GM23248 (cell line): ENCODE measurements at regions not wholly inside any gene's neighbourhood (a gene's known extent, or its start where the extent isn't known, plus 50 kb on each side); places are given as distances from the start of the nearest gene placed in this dataset.

Experiments
- DNase-seq: peaks from one replicate; pipeline ENCODE4 v3.0.0-alpha.2; 2015
- H2AFZ ChIP-seq: fragments of 200-600 bp; sonication (generic); 2 replicates; pipeline ENCODE4 v1.6.1; 2016; ENCODE audit warnings: antibody characterized with exemption
- H3F3A ChIP-seq: fragments of 200-600 bp; sonication (generic); 2 replicates; pipeline ENCODE4 v1.6.1; 2016; ENCODE audit warnings: mild to moderate bottlenecking, antibody characterized with exemption, mixed run types; ENCODE audit not compliant: insufficient read depth
- H3K27ac ChIP-seq: fragments of 200-600 bp; sonication (generic); 2 replicates; pipeline ENCODE4 v1.5.1; 2016; ENCODE audit warnings: mild to moderate bottlenecking
- H3K27me3 ChIP-seq: fragments of 200-600 bp; sonication (generic); replicated peaks from 2 replicates; pipeline ENCODE4 v1.6.1; 2016; ENCODE audit warnings: mild to moderate bottlenecking; ENCODE audit not compliant: insufficient read depth
- H3K36me3 ChIP-seq: fragments of 200-600 bp; sonication (generic); 2 replicates; pipeline ENCODE4 v1.6.1; 2016; ENCODE audit warnings: low read depth, mild to moderate bottlenecking
- H3K4me1 ChIP-seq: fragments of 200-600 bp; sonication (generic); 2 replicates; pipeline ENCODE4 v1.6.1; 2016; ENCODE audit warnings: mild to moderate bottlenecking; ENCODE audit not compliant: insufficient read depth
- H3K4me2 ChIP-seq: fragments of 200-600 bp; sonication (generic); one replicate; pipeline ENCODE4 v1.6.1; 2016; ENCODE audit warnings: mild to moderate bottlenecking; ENCODE audit not compliant: unreplicated experiment
- H3K4me3 ChIP-seq: fragments of 200-600 bp; sonication (generic); 2 replicates; pipeline ENCODE4 v1.5.1; 2016; ENCODE audit warnings: mild to moderate bottlenecking
- H3K79me2 ChIP-seq: fragments of 200-600 bp; sonication (generic); 2 replicates; pipeline ENCODE4 v1.6.1; 2016; ENCODE audit warnings: mild to moderate bottlenecking; ENCODE audit not compliant: insufficient read depth
- H3K9ac ChIP-seq: fragments of 200-600 bp; sonication (generic); 2 replicates; pipeline ENCODE4 v1.6.1; 2016; ENCODE audit warnings: mild to moderate bottlenecking
- H3K9me2 ChIP-seq: fragments of 200-600 bp; sonication (generic); 2 replicates; pipeline ENCODE4 v1.6.1; 2016; ENCODE audit warnings: mixed run types, mild to moderate bottlenecking, moderate library complexity; ENCODE audit not compliant: insufficient read depth
- H3K9me3 ChIP-seq: fragments of 200-600 bp; sonication (generic); one replicate; pipeline ENCODE4 v1.6.1; 2017; ENCODE audit warnings: low read depth
- H4K20me1 ChIP-seq: fragments of 200-600 bp; sonication (generic); 2 replicates; pipeline ENCODE4 v1.6.0; 2016; ENCODE audit not compliant: insufficient read depth
- EZH2 ChIP-seq: fragments of 200-600 bp; sonication (generic); IDR thresholded peaks from 2 replicates; pipeline ENCODE4 v1.6.1; 2018; ENCODE audit warnings: antibody characterized with exemption, mild to moderate bottlenecking; ENCODE audit not compliant: insufficient read depth, poor library complexity, severe bottlenecking
- EZH2phosphoT487 ChIP-seq: fragments of 200-600 bp; sonication (generic); IDR thresholded peaks from 2 replicates; pipeline ENCODE4 v1.6.1; 2018; ENCODE audit warnings: antibody characterized with exemption, moderate library complexity, mild to moderate bottlenecking, low read depth; ENCODE audit not compliant: insufficient read depth
- WGBS, 2 experiments: methylation state at CpG; one replicate each; pipeline ENCODE4 v1.1.6; 2015 to 2017; ENCODE audit warnings: low lambda C conversion rate in 2 of 2, low coverage in 1 of 2; ENCODE audit errors: missing lambda C conversion rate in 2 of 2; 5-methylcytosine and 5-hydroxymethylcytosine counted together
- in situ Hi-C: fragments of 300-500 bp; cut with MboI; formaldehyde crosslinking; loops from 2 replicates; pipeline ENCODE4 v1.15.0; 2020

DNA sequence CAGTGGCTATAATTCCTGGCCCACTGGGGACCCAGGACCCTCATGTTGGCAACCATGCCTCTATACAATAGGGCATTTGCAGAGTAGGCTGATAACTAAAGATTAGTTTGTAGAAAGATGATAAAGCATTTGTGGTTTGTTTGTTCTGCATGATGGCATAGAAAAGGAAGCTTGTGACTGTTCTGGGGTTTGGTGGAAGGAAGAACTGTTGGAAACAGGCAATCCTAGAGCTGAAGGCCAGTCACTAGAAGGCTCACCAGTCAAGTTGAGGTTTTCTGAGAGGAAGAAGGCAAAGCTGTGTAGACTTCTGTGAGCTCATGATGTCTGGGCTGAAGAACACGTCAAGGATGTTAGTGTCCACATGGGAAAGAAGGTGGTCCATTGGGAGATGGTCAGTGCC is 140.3 kb upstream of the VANGL1 start:
- Histone ChIP-seq H3K4me1 (peaks cover 38% of the 10 kb centered on the region), H2AFZ (no peak overlapping the region), H3K4me3 (no peak overlapping the region), H3K27me3 (no peaks in the 10 kb centered on the region), H3F3A (peaks cover 15% of the 10 kb centered on the region; the same call in 1 of the 2 replicates), H3K9me3 (no peaks in the 10 kb centered on the region), H3K27ac (no peak overlapping the region), H3K36me3 (no peaks in the 10 kb centered on the region), H4K20me1 (no peaks in the 10 kb centered on the region), H3K9ac (no peak overlapping the region), H3K79me2 (no peaks in the 10 kb centered on the region), H3K9me2 (no peaks in the 10 kb centered on the region), H3K4me2 (no peak overlapping the region)
- in situ Hi-C loops: no loop called here
- WGBS, 2 experiments: 93 to 95% methylated on average over 1 of the region's 1 CpG
- TF ChIP-seq EZH2: no peak
- DNase-seq: peak; percentile 11

DNA sequence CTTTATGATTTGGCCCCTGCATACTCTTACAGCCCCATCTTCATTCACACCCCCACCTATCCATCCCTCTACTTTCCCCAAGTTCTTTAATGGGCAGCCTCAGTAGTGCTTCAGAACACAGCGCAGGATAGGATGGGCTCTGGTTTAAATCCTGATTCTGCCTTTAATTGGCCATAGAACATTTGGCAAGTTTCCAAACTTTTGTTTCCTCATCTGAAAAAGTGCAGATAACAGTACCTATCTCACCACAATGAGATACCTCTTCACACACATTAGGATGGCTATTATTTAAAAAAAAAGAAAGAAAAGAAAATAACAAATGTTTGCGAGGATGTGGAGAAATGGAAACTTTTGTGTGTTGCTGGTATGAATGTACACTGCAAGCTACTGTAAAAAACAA is 142.5 kb upstream of the VANGL1 start:
- Histone ChIP-seq H3F3A (peaks cover 20% of the 10 kb centered on the region; the same call in 1 of the 2 replicates), H3K27ac (no peak overlapping the region), H2AFZ (no peak overlapping the region), H3K36me3 (no peaks in the 10 kb centered on the region), H3K4me1 (peaks cover 37% of the 10 kb centered on the region), H4K20me1 (no peaks in the 10 kb centered on the region), H3K9me3 (no peaks in the 10 kb centered on the region), H3K4me3 (no peak overlapping the region), H3K4me2 (no peak overlapping the region), H3K9me2 (no peaks in the 10 kb centered on the region), H3K79me2 (no peaks in the 10 kb centered on the region), H3K9ac (no peak overlapping the region), H3K27me3 (no peaks in the 10 kb centered on the region)
- no peak for DNase-seq
- no peak for TF ChIP-seq EZH2
- TF ChIP-seq EZH2phosphoT487: no peak
- 84 to 86% methylated on average over 2 of the region's 2 CpGs for WGBS, 2 experiments
- in situ Hi-C loops: no loop called here

DNA sequence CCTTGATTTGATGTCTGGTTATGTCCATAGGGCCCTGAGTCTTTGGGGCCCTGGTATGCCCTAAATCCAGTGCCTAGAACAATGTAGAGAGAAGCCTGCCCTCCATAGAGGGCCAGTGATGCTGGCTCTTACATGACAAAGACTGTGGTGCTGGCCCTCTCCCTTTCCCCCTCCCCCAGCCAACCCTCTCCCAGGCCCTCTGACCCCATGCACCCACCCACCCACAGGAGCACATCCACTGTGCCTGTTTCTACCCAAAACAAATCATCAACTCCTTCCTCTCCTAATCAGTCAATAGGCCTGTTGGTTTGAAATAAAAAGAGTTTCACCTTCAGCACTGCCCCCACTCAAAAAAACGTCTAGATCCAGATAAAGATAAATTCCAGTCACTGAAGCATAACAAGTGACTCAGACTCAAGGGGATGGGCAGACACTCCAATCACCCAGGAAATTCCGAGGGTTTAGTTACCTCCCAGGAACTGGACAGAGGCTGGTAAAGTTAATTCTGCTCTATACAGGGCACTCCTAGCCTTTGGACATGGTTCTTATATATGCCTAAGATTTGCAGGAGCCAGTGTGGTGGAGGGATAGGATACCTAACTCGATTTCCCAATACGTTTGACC is 144.8 kb upstream of the VANGL1 start:
- in situ Hi-C loops: no loop called here
- Histone ChIP-seq H3K79me2 (no peaks in the 10 kb centered on the region), H3F3A (peaks cover 20% of the 10 kb centered on the region; the same call in 1 of the 2 replicates), H2AFZ (no peak overlapping the region), H3K27ac (peak overlapping the region; percentile 72), H4K20me1 (no peaks in the 10 kb centered on the region), H3K4me1 (peaks cover 52% of the 10 kb centered on the region), H3K4me3 (no peak overlapping the region), H3K4me2 (no peak overlapping the region), H3K27me3 (no peaks in the 10 kb centered on the region), H3K36me3 (no peaks in the 10 kb centered on the region), H3K9me3 (no peaks in the 10 kb centered on the region), H3K9ac (no peak overlapping the region), H3K9me2 (no peaks in the 10 kb centered on the region)
- TF ChIP-seq EZH2phosphoT487 (no peak), EZH2 (no peak)
- WGBS, 2 experiments: 46 to 49% methylated on average over 4 of the region's 4 CpGs
- DNase-seq: peak; percentile 80

DNA sequence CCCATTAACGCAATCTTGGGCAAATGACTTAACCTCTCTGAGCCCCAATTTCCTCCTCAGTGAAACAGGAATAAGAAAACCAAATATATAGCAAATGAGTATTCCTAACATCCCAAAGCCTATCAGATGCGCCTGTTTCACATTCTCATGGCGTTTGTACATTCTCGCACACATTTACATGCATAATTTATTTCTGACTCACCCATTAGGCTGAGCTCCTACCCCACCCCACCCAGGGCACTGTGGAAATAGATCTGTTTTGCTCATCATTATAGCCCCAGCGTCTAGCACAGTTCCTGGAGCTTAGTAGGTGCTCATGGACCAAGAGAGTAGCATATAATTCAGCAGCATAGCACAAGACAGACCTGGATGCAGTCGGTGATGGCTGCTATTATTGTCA is 146.1 kb upstream of the VANGL1 start:
- H2AFZ ChIP-seq: no peak overlapping the region

DNA sequence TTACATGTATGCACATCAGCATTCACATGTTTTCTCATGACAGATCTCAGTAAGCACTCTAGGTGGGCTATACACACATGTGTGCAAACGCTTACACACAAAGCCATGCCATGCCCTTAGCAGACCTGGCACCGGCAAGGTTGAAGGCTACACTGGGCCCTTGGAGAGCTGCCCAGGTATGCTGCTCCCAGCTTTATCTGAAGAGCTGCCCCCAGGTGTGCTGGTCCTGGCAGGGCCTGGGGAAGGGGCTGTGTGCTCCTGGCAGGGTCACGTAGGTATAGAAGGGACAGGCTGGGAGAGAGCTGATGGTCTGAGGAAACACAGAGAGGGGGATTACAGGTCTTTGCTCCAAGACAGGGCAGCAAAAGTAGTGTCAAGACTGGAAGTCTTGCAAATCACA is 146.7 kb upstream of the VANGL1 start:
- H4K20me1 ChIP-seq: no peaks in the 10 kb centered on the region
- H3K27ac ChIP-seq: peak overlapping the region; percentile 72
- H3K9me2 ChIP-seq: no peaks in the 10 kb centered on the region
- H3K36me3 ChIP-seq: no peaks in the 10 kb centered on the region
- peak overlapping the region; percentile 39 for H3K9ac ChIP-seq
- no peaks in the 10 kb centered on the region for H3K9me3 ChIP-seq
- no peaks in the 10 kb centered on the region for H3K27me3 ChIP-seq
- in situ Hi-C loops: no loop called here
- WGBS, 2 experiments: 97% methylated on average over 3 of the region's 3 CpGs
- DNase-seq: no peak
- peaks cover 16% of the 10 kb centered on the region; the same call in 1 of the 2 replicates for H3F3A ChIP-seq
- no peaks in the 10 kb centered on the region for H3K79me2 ChIP-seq
- H3K4me2 ChIP-seq: peak overlapping the region; percentile 6
- H2AFZ ChIP-seq: no peak overlapping the region
- no peak overlapping the region for H3K4me3 ChIP-seq
- no peak for TF ChIP-seq EZH2phosphoT487
- TF ChIP-seq EZH2: no peak
- H3K4me1 ChIP-seq: peaks cover 52% of the 10 kb centered on the region

More for the DNA sequence above, 146.1 kb upstream of the VANGL1 start:
- TF ChIP-seq EZH2 (no peak), EZH2phosphoT487 (no peak)
- no peaks in the 10 kb centered on the region for H4K20me1 ChIP-seq
- in situ Hi-C loops: no loop called here
- peak overlapping the region; percentile 56 for H3K4me2 ChIP-seq
- peak overlapping the region; percentile 39 for H3K9ac ChIP-seq
- no peaks in the 10 kb centered on the region for H3K9me2 ChIP-seq
- no peaks in the 10 kb centered on the region for H3K36me3 ChIP-seq
- 21 to 29% methylated on average over 6 of the region's 6 CpGs for WGBS, 2 experiments
- H3K4me3 ChIP-seq: no peak overlapping the region
- peaks cover 52% of the 10 kb centered on the region for H3K4me1 ChIP-seq
- H3F3A ChIP-seq: peaks cover 16% of the 10 kb centered on the region; the same call in 1 of the 2 replicates
- H3K27ac ChIP-seq: peak overlapping the region; percentile 72
- H3K79me2 ChIP-seq: no peaks in the 10 kb centered on the region
- DNase-seq: peak; percentile 88
- no peaks in the 10 kb centered on the region for H3K9me3 ChIP-seq
- no peaks in the 10 kb centered on the region for H3K27me3 ChIP-seq
